Neural crest cell (in vitro differentiated cells): ENCODE measurements at regions not wholly inside any gene's neighbourhood (a gene's known extent, or its start where the extent isn't known, plus 50 kb on each side); places are given as distances from the start of the nearest gene placed in this dataset.

ENCODE experiments used
- DNase-seq: peaks from one replicate; pipeline ENCODE4 v3.0.0; 2021; ENCODE audit warnings: low read depth, mixed read lengths, low spot score
- H3K27ac Mint-ChIP-seq: one replicate; pipeline ENCODE4 v1.8.0; 2021; ENCODE audit warnings: mild to moderate bottlenecking, mixed read lengths; ENCODE audit not compliant: unreplicated experiment
- H3K27me3 Mint-ChIP-seq: 2 replicates; pipeline ENCODE4 v1.8.0; 2021; ENCODE audit warnings: low read depth, mild to moderate bottlenecking, mixed read lengths
- H3K36me3 Mint-ChIP-seq: 2 replicates; pipeline ENCODE4 v1.8.0; 2021; ENCODE audit warnings: low read depth, mild to moderate bottlenecking, mixed read lengths
- H3K4me1 Mint-ChIP-seq: 2 replicates; pipeline ENCODE4 v1.8.0; 2021; ENCODE audit warnings: mixed read lengths
- H3K4me3 Mint-ChIP-seq: one replicate; pipeline ENCODE4 v1.8.0; 2021; ENCODE audit warnings: mild to moderate bottlenecking, mixed read lengths
- H3K9me3 Mint-ChIP-seq: 2 replicates; pipeline ENCODE4 v1.8.0; 2021; ENCODE audit warnings: mixed read lengths
- CTCF ChIP-seq: fragments of 200-600 bp; sonication (generic); conservative IDR thresholded peaks from 2 replicates; pipeline ENCODE4 v1.5.0; 2021; ENCODE audit warnings: antibody characterized with exemption, mild to moderate bottlenecking

GRCh38 chr5:8865266-8865665 is 680.6 kb downstream of the SEMA5A start:
- Mint-ChIP-seq H3K27me3 (no peaks in the 10 kb centered on the region), H3K4me3 (no peak overlapping the region), H3K4me1 (peaks cover 22% of the 10 kb centered on the region), H3K9me3 (peaks cover 4% of the 10 kb centered on the region), H3K36me3 (peaks cover 3% of the 10 kb centered on the region), H3K27ac (peak overlapping the region; percentile 46)
- no peak for DNase-seq
- no peak for TF ChIP-seq CTCF

DNA sequence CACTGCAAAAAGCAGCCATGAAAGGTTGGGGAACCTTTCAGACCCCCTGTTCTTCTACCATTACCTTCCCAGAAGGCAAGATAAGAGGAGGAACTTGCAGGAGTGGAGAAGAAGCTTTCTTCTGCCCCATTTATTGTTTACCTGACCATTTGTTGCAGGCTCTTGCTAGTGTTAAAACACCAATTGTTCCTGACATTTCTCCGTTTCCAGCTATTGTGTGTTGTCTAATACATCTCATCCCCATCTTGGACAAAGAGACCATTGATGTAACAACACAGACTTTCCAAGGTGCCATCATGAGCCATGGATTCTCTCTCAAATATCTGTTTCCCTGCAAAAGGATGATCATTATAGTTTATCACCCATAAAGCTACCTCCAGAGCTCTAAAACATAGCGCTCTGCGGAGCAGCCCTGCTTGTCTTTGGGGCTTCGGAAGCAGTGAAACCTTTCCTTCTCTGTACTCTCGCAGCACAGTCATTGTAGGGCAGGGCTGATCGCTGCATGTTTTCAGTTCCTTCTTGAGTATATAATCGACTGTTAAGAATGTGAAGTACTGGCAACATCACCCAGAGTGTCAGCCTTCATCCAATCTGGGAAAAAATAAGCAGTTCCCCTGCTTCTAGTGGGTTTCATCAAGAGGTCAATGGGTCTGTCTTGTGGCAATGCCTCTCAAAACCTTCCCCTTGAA is 680.0 kb downstream of the SEMA5A start:
- H3K4me3 Mint-ChIP-seq = no peak overlapping the region
- TF ChIP-seq CTCF = no peak
- H3K27ac Mint-ChIP-seq = peak overlapping the region; percentile 78
- peaks cover 4% of the 10 kb centered on the region for H3K9me3 Mint-ChIP-seq
- peaks cover 3% of the 10 kb centered on the region for H3K36me3 Mint-ChIP-seq
- peaks cover 25% of the 10 kb centered on the region for H3K4me1 Mint-ChIP-seq
- DNase-seq = no peak
- no peaks in the 10 kb centered on the region for H3K27me3 Mint-ChIP-seq

DNA sequence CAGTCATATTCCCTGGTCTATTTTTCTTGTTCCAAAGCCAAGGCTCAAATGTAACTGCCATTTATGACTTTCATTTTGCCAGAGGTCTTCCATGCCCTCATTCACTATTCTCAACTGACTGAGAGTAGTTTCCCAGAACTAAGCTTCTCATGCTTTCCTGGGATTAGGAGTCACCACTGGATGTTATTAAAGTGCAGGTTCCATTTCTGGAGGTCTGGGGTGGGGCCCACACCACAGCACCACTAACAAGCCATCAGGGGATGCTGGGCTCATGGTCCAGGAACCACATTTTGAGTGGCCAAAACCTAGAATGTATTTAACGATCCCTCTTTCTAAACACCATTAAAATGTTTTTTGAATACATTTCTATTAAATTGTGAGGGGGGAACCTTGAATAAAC is 677.6 kb downstream of the SEMA5A start:
- peaks cover 6% of the 10 kb centered on the region for H3K9me3 Mint-ChIP-seq
- no peaks in the 10 kb centered on the region for H3K27me3 Mint-ChIP-seq
- no peak overlapping the region for H3K4me3 Mint-ChIP-seq
- DNase-seq = no peak
- peaks cover 33% of the 10 kb centered on the region for H3K4me1 Mint-ChIP-seq
- H3K27ac Mint-ChIP-seq = no peak overlapping the region
- H3K36me3 Mint-ChIP-seq = peaks cover 3% of the 10 kb centered on the region
- no peak for TF ChIP-seq CTCF

- H3K27me3 Mint-ChIP-seq = no peaks in the 10 kb centered on the region
- H3K27ac Mint-ChIP-seq = no peak overlapping the region
- TF ChIP-seq CTCF = no peak
- peaks cover 2% of the 10 kb centered on the region for H3K9me3 Mint-ChIP-seq
- no peaks in the 10 kb centered on the region for H3K36me3 Mint-ChIP-seq
- H3K4me1 Mint-ChIP-seq = peaks cover 31% of the 10 kb centered on the region
- H3K4me3 Mint-ChIP-seq = no peak overlapping the region
- DNase-seq = no peak
Observed at GRCh38 chr5:8869932-8870331, 675.9 kb downstream of the SEMA5A start.

DNA sequence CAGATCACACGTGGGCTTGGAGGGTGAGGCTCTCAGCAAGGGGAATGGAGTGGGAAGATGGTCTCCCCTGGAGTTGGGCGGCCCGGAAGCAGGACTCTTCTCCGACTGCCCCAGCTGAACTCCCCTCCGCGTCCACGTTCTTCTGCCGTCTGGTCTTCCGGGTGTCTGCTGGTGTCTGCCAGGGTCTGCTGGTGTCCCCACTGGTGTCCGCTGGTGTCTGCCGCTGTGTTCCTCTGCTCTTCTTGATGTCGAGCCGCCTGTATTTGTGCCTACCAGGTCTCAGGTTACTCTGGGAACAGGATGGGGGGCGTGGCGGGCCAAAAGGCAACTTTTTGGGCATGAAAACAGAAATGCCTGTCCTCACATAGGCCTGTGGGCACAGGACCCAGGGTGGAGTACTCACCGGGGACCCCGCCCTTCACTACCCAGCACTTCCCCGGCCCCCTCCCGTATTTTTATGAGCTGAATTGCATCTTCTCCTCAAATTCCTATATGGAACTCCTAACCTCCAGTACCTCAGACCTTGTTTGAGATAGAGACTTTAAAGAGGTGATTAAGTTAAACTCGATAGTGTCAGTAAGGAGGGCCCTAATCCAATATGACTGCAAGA is 675.4 kb downstream of the SEMA5A start:
- peak overlapping the region; percentile 41 for H3K27ac Mint-ChIP-seq

More for the DNA sequence above, 675.4 kb downstream of the SEMA5A start:
- TF ChIP-seq CTCF = no peak
- Mint-ChIP-seq H3K27me3 (no peaks in the 10 kb centered on the region), H3K4me3 (no peak overlapping the region), H3K9me3 (peaks cover 2% of the 10 kb centered on the region), H3K4me1 (peaks cover 26% of the 10 kb centered on the region), H3K36me3 (no peaks in the 10 kb centered on the region)
- DNase-seq = no peak
